ENCODE measurements at regions not wholly inside any gene's neighbourhood (a gene's known extent, or its start where the extent isn't known, plus 50 kb on each side); places are given as distances from the start of the nearest gene placed in this dataset.

DNA sequence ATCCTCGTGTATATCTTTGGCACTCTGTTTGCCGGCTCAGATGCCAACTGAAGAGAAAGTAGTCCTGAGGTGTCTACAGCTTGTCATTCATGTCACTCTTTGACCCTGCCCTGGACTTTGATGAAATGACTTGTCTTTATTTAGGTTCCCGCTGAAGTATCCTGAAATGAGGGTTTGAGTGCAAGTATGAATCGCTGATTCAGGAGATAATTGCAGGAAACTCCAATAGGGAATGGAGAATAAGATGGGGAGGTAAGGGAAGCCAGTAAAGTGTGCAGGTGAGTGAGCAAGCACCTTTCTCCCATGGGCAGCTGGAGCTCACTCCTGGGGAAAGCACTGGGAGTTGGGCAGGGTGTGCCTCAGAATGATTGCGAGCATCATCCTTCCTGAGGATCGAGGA lies 50.3 kb upstream of the ZFR start:
- Histone ChIP-seq H3K4me1 (replicated peaks; ENCODE audit: insufficient read depth) (no peaks in the 10 kb centered on the region), H3F3A (ENCODE audit: insufficient read depth, low read depth) (no peaks in the 10 kb centered on the region), H4K20me1 (ENCODE audit: insufficient read depth) (no peaks in the 10 kb centered on the region), H3K27ac (no peak overlapping the region), H3K4me2 (no peak overlapping the region), H3K27me3 (ENCODE audit: insufficient read depth, low read depth) (peaks cover 40% of the 10 kb centered on the region), H3K4me3 (no peak overlapping the region), H3K79me2 (ENCODE audit: low read depth) (no peaks in the 10 kb centered on the region), H3K9me3 (ENCODE audit: insufficient read depth, low read depth) (no peaks in the 10 kb centered on the region), H3K9me2 (ENCODE audit: insufficient read depth) (no peaks in the 10 kb centered on the region), H2AFZ (no peak overlapping the region), H3K36me3 (ENCODE audit: low read depth) (no peaks in the 10 kb centered on the region)
- POLR2A ChIA-PET (ENCODE audit: unreplicated experiment), result no interaction called here
- DNase-seq, result no peak
- no peak for TF ChIP-seq EZH2 (IDR thresholded peaks at IDR 0.05; ENCODE audit: low read depth)
- TF ChIP-seq, protein P1, sequence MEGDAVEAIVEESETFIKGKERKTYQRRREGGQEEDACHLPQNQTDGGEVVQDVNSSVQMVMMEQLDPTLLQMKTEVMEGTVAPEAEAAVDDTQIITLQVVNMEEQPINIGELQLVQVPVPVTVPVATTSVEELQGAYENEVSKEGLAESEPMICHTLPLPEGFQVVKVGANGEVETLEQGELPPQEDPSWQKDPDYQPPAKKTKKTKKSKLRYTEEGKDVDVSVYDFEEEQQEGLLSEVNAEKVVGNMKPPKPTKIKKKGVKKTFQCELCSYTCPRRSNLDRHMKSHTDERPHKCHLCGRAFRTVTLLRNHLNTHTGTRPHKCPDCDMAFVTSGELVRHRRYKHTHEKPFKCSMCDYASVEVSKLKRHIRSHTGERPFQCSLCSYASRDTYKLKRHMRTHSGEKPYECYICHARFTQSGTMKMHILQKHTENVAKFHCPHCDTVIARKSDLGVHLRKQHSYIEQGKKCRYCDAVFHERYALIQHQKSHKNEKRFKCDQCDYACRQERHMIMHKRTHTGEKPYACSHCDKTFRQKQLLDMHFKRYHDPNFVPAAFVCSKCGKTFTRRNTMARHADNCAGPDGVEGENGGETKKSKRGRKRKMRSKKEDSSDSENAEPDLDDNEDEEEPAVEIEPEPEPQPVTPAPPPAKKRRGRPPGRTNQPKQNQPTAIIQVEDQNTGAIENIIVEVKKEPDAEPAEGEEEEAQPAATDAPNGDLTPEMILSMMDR (conservative IDR thresholded peaks at IDR 0.05), result no peak
- BruUV-seq (replicated peaks), result no TSS peak
- intact Hi-C loops (cut with micrococcal nuclease; ENCODE audit: unreplicated experiment), result no loop called here
- CTCF ChIA-PET, result no interaction called here

All from PC-9 (cell line).